ENCODE measurements at regions not wholly inside any gene's neighbourhood (a gene's known extent, or its start where the extent isn't known, plus 50 kb on each side); places are given as distances from the start of the nearest gene placed in this dataset.

DNA sequence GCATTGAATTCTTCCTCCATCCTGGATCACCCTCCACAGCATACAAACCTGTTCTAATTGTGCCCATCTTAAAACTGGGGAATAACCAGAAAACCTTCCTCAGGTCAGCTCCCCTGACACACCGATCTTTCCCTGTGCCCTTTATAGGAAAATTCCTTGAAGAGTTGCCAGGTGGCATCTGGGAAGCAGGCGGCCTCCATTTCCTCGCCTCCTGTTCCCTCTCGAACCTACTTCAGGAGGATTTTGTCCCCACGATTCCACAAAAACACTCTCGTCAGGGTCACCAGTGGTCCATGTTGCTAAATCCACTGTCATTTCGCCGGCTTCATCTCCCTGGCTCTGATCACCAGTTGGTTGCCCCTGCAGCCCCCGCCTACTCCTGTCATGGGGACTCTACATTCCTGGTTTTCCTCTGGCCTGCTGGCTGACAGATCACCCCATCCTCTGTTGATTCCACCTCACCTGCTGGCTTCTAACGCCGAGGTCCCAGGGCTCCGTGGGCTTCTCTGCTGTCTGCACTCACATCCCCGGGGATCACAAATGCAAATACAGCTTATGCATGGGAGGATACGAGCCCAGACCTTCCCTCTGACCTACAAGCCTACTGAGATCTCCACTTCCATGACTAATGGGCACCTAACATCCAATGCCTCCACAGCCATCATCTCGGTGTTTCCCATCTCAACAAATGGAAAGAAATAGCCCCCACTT, 92.5 kb upstream of the PRDM11 start:
- Histone ChIP-seq H3K27ac (no peak overlapping the region), H3K36me3 (no peaks in the 10 kb centered on the region), H3K27me3 (no peaks in the 10 kb centered on the region), H3K9me3 (no peaks in the 10 kb centered on the region), H3K4me3 (no peak overlapping the region), H3K4me1 (no peaks in the 10 kb centered on the region)
- in situ Hi-C loops (cut with MboI; ENCODE audit: low pct_ligation_motif_present in 1 of 4, low pct_unique_long_range_greater_than_20kb in 1 of 4, low sequenced_read_pairs in 3 of 4) (no loop called here), intact Hi-C loops (cut with DNase I; ENCODE audit: low total_unique reads) (no loop called here)
- DNase-seq, result no peak
- 81% methylated on average over 9 to 15 of the region's 15 CpGs for WGBS, 2 donors (ENCODE audit: low coverage in 1 of 2)
- TF ChIP-seq EP300 (IDR thresholded peaks at IDR 0.05; ENCODE audit: low read depth), result no peak

DNA sequence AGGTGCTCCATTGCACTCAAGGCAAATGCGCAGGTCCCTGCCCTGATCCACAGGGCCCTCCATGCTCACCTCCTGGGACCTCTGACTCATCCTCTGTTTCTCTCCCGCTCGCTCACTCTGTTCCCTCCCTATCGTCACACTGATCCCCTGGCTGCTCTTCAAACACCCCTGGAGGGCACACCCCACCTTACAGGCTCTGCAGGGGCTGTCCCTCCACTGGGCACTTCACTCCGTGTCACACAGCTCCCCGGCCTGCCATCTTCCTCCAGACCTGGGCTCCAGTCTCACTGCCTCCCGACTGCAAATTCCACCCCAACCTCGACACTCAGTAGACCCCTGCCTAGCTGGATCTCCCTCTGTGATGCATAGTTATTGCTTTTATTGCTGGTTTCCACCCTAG, 91.5 kb upstream of the PRDM11 start:
- 90% methylated on average over 8 of the region's 8 CpGs; no CpG with 5 or more reads in 1 of the 2 donors for WGBS, 2 donors (ENCODE audit: low coverage in 1 of 2)
- DNase-seq, result no peak
- H3K27ac ChIP-seq, result no peak overlapping the region
- intact Hi-C loops (cut with DNase I; ENCODE audit: low total_unique reads) (no loop called here), in situ Hi-C loops (cut with MboI; ENCODE audit: low pct_ligation_motif_present in 1 of 4, low pct_unique_long_range_greater_than_20kb in 1 of 4, low sequenced_read_pairs in 3 of 4) (no loop called here)
- no peaks in the 10 kb centered on the region for H3K27me3 ChIP-seq
- H3K9me3 ChIP-seq, result no peaks in the 10 kb centered on the region
- TF ChIP-seq POLR2A (IDR thresholded peaks at IDR 0.05) (no peak), EP300 (IDR thresholded peaks at IDR 0.05; ENCODE audit: low read depth) (no peak)
- no peaks in the 10 kb centered on the region for H3K4me1 ChIP-seq
- no peaks in the 10 kb centered on the region for H3K36me3 ChIP-seq
- no peak overlapping the region for H3K4me3 ChIP-seq

GRCh38 chr11:45056529-45056928, 89.9 kb upstream of the PRDM11 start:
- Histone ChIP-seq H3K9me3 (no peaks in the 10 kb centered on the region), H3K4me3 (no peak overlapping the region), H3K36me3 (no peaks in the 10 kb centered on the region), H3K27me3 (no peaks in the 10 kb centered on the region), H3K27ac (no peak overlapping the region), H3K4me1 (no peaks in the 10 kb centered on the region)
- 100% methylated on average over 1 of the region's 1 CpG; no CpG with 5 or more reads in 1 of the 2 donors for WGBS, 2 donors (ENCODE audit: low coverage in 1 of 2)
- intact Hi-C loops (cut with DNase I; ENCODE audit: low total_unique reads) (no loop called here), in situ Hi-C loops (cut with MboI; ENCODE audit: low pct_ligation_motif_present in 1 of 4, low pct_unique_long_range_greater_than_20kb in 1 of 4, low sequenced_read_pairs in 3 of 4) (no loop called here)
- DNase-seq, result no peak
- TF ChIP-seq POLR2AphosphoS5 (IDR thresholded peaks at IDR 0.05) (no peak), EP300 (IDR thresholded peaks at IDR 0.05; ENCODE audit: low read depth) (no peak), POLR2A (IDR thresholded peaks at IDR 0.05) (no peak)
- TF ChIP-seq, protein P1, sequence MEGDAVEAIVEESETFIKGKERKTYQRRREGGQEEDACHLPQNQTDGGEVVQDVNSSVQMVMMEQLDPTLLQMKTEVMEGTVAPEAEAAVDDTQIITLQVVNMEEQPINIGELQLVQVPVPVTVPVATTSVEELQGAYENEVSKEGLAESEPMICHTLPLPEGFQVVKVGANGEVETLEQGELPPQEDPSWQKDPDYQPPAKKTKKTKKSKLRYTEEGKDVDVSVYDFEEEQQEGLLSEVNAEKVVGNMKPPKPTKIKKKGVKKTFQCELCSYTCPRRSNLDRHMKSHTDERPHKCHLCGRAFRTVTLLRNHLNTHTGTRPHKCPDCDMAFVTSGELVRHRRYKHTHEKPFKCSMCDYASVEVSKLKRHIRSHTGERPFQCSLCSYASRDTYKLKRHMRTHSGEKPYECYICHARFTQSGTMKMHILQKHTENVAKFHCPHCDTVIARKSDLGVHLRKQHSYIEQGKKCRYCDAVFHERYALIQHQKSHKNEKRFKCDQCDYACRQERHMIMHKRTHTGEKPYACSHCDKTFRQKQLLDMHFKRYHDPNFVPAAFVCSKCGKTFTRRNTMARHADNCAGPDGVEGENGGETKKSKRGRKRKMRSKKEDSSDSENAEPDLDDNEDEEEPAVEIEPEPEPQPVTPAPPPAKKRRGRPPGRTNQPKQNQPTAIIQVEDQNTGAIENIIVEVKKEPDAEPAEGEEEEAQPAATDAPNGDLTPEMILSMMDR (IDR thresholded peaks at IDR 0.05), result no peak

DNA sequence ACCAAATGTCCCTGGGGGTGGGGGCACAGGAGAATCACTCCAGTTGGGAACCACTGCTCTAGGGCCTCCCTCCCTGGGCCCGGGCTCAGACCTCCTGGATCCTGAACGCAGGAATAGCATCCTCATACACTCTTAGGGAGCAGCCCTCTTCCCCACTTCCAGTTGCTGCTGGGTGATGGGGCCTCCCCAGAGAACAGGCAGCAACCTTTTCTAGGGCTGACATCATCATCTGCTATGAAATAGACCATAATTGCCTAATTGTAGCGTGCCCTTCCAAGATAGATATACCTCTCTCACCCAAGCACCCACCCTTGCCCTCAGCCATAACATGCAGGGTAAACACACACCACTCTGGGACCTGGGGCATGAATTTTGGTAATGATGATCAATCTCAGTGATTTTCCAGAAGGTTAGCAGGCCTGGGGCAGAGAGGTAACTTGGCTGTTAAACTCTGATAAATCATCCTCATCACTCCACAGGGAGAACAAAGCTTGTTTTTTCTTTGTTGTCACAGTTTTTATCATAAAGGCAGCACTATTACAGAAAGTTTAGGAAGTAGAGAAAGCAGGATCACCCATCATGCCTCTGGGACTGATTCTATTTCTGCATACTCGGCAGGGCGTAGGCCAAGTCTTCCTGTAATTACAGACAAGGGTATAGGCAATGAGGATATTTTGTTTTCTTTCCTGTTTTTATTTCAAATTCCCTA, 88.3 kb upstream of the PRDM11 start:
- Histone ChIP-seq H3K4me3 (no peak overlapping the region), H3K27me3 (no peaks in the 10 kb centered on the region), H3K4me1 (no peaks in the 10 kb centered on the region), H3K9me3 (no peaks in the 10 kb centered on the region), H3K27ac (no peak overlapping the region), H3K36me3 (no peaks in the 10 kb centered on the region)
- no peak for DNase-seq
- 61 to 82% methylated on average over 2 to 5 of the region's 5 CpGs for WGBS, 2 donors (ENCODE audit: low coverage in 1 of 2)
- intact Hi-C loops (cut with DNase I; ENCODE audit: low total_unique reads) (no loop called here), in situ Hi-C loops (cut with MboI; ENCODE audit: low pct_ligation_motif_present in 1 of 4, low pct_unique_long_range_greater_than_20kb in 1 of 4, low sequenced_read_pairs in 3 of 4) (no loop called here)
- TF ChIP-seq, protein P1 (IDR thresholded peaks at IDR 0.05), result no peak
- TF ChIP-seq POLR2A (IDR thresholded peaks at IDR 0.05) (no peak), POLR2AphosphoS5 (IDR thresholded peaks at IDR 0.05) (no peak), EP300 (IDR thresholded peaks at IDR 0.05; ENCODE audit: low read depth) (no peak)

DNA sequence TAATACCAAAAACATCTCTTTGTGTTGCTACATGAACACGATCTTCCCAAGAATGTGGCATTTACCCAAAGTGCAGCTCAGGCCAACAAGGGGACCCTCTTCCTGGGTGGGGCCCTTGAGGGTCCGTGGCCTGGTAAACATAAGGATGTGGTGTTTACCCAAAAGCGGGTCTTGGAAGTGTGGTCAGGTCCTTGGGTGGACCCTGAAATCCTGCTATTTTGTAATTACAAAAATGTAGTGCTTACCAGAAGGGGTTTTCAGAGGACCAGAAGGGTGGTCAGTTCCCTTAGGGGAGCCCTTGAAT, 87.8 kb upstream of the PRDM11 start:
- intact Hi-C loops (cut with DNase I; ENCODE audit: low total_unique reads) (no loop called here), in situ Hi-C loops (cut with MboI; ENCODE audit: low pct_ligation_motif_present in 1 of 4, low pct_unique_long_range_greater_than_20kb in 1 of 4, low sequenced_read_pairs in 3 of 4) (no loop called here)
- DNase-seq, result no peak
- Histone ChIP-seq H3K27ac (no peak overlapping the region), H3K4me3 (no peak overlapping the region), H3K4me1 (no peaks in the 10 kb centered on the region), H3K27me3 (no peaks in the 10 kb centered on the region), H3K36me3 (no peaks in the 10 kb centered on the region), H3K9me3 (no peaks in the 10 kb centered on the region)
- 50 to 62% methylated on average over 1 to 3 of the region's 3 CpGs for WGBS, 2 donors (ENCODE audit: low coverage in 1 of 2)
- TF ChIP-seq, protein P1 (IDR thresholded peaks at IDR 0.05), result no peak
- TF ChIP-seq POLR2AphosphoS5 (IDR thresholded peaks at IDR 0.05) (no peak), EP300 (IDR thresholded peaks at IDR 0.05; ENCODE audit: low read depth) (no peak), POLR2A (IDR thresholded peaks at IDR 0.05) (no peak)
